DMS53 treated with DMSO at 0.1 percent for 48 hours (cell line): ENCODE measurements at regions not wholly inside any gene's neighbourhood (a gene's known extent, or its start where the extent isn't known, plus 50 kb on each side); places are given as distances from the start of the nearest gene placed in this dataset.
"Not testable (repeated sequence)": the region's sequence is repeated elsewhere in the genome, so short reads cannot be mapped to it uniquely, and the experiment has no call there.

Source experiments
- DNase-seq: peaks from one replicate; lab custom pipeline; 2025; ENCODE audit not compliant: unreplicated experiment; lab: John Stamatoyannopoulos, UW

DNA sequence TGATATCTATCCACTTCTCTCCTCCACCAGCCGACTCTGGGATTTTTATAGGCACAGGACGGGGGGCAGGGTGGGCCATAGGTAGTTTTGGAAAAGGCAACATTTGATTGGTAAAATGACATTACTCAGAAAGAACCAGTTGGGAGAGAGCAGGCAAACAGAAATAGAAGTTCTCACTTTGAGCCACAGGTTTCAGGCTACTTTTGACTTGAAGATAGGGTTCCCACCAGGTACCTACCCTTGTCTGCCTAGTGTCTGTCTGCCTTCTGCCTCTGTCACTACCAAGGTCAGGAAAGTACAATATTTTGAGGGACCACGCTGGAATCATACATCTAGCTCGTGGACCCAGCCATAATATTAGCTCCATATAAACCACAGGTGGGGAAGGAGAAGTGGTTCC lies 412.9 kb upstream of the GRM7 start:
- DNase-seq: no peak

DNA sequence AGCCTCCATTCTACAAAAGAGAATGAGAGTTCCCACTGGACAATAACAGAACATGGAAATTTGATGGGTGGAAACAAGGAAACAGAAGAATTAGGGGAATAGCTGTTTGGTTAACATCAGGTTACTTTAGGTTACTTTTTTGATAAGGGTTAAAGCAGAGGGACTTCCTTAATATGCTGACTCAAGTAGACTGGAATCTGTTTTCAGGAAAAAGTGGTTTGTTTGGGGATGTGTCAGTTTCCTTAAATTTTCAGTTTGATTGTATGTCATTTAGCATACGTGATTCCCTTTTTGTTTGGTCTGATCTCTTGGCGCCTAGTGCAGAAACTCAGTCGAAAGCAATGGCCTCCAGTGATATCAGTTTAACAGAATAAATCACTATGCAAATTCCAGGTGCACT lies 411.8 kb upstream of the GRM7 start:
- no peak for DNase-seq

GRCh38 chr3:6452974-6453373 lies 407.9 kb upstream of the GRM7 start:
- no peak for DNase-seq

GRCh38 chr3:6455031-6455430 lies 405.9 kb upstream of the GRM7 start:
- DNase-seq: no peak

GRCh38 chr3:6467186-6467585 lies 393.7 kb upstream of the GRM7 start:
- DNase-seq: no peak

DNA sequence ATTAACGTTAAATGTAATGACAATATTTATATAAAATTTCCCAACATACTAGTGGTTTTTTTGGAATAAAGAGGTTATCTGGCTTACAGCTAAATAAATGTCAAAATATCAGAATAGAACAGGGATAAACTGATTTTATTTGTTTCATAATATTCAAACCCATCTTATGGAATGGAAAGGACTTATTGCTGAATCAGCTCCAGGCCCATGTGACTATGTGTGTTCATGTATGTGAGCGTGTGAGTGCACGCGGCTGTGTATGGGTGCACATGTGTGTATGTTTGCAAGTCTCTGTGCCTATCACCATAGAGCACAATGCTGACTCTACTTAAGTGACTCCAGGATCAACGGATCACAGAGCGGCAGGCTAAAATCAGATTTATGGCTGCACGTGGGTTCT lies 392.3 kb upstream of the GRM7 start:
- no peak for DNase-seq

- no peak for DNase-seq
Observed at GRCh38 chr3:6471744-6472143, 389.2 kb upstream of the GRM7 start.

DNA sequence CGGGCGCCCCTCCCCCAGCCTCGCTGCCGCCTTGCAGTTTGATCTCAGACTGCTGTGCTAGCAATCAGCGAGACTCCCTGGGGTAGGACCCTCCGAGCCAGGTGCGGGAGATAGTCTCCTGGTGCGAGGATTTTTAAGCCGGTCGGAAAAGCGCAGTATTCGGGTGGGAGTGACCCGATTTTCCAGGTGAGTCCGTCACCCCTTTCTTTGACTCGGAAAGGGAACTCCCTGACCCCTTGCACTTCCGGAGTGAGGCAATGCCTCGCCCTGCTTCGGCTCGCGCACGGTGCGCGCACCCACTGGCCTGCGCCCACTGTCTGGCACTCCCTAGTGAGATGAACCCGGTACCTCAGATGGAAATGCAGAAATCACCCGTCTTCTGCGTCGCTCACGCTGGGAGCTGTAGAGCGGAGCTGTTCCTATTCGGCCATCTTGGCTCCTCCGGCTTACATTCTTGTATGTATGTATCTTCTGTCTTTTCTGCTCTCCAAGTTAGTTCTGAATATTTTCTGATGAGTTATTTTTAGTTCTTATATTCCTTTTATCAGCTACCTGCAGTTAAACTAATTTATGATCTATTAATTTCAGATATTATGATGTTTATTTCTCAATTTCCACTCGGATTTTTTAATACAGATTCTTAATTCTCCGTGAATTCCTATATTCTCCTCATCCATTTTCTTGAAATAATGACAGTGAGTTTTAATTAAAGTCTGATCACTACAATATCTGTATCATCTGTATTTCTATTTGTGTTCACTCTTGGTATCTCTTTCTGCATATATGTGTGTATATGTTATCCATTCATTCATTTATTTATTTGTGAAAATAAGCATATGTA lies 370.2 kb upstream of the GRM7 start:
- DNase-seq: not testable (repeated sequence)

- DNase-seq: no peak
Observed at GRCh38 chr3:6491768-6492167, 369.1 kb upstream of the GRM7 start.

DNA sequence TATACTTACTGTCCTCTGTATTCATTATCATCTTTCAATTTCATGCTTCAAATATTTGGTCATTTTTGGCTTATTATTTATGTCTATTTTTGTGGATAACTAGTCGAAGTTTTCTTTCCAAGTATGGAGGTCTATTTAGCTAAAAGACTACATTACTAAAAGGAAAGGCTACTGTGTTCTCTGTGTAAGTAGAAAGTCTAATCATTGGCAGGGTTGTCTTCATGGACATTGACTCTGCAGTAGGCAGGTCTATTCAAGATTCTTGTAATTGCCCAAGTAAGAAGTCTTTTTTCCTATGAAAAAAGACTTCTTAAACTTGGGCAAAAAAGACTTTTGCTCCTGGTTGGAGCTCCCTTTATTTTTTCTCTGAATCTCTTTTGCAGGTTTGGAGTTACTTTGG lies 368.6 kb upstream of the GRM7 start:
- no peak for DNase-seq

DNA sequence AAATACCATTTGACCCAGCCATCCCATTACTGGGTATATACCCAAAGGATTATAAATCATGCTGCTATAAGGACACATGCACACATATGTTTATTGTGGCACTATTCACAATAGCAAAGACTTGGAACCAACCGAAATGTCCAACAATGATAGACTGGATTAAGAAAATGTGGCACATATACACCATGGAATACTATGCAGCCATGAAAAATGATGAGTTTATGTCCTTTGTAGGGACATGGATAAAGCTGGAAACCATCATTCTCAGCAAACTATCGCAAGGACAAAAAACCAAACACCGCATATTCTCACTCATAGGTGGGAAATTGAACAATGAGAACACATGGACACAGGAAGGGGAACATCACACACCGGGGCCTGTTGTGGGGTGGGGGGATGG lies 362.0 kb upstream of the GRM7 start:
- not testable (repeated sequence) for DNase-seq

- DNase-seq: no peak
Observed at GRCh38 chr3:6504347-6504746, 356.6 kb upstream of the GRM7 start.

DNA sequence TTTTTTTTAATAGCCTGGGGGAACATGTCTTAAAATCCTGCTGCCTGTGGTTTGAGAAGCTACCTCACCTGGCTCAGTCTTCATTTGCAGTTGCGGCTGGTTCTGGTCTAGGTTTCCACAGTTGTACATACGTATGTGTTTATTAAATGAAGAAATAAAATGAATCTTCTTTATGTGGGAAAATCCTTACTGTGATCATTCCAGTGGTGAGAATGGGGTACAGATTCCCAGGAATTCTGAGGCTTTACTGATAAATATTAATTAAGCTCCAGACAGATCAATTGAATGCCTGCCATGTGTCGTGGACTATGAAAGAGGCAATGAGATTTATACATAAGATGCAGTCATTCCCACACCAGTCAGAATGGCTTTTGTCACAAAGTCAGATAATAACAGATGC lies 356.1 kb upstream of the GRM7 start:
- DNase-seq: no peak

DNA sequence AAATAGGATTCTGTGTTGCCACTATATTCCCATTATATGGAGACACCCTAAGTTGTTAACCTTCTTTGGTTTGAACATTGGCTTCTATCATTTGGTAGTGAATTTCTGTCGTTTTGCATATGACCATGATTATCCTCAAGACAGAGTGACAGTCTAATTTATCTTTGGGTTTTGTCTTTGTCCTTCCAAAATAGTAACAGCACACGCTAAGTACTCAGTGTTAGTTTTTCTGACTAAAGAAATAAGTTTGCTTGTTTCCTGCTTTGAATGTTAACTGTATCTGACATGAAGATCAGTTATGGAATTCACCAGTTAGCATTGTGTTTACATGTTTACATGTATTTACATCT lies 352.5 kb upstream of the GRM7 start:
- no peak for DNase-seq

DNA sequence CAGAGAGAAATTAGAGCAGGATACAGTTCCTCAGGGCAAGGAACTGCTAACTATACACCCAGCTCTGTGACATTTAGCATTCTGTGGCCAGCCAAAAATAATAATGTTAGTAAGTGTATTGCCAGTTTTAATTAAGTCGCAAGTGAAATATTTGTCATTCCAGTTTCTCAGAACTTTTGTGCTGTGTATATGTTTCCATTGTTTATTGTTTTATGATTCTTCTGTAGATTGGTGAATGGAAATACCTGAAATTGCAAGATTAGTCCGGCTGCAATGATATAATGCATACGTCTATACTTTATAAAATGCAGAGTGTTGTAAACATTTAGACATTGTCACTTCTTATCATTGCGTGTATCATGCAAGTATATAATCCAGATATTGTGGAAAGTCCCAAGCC lies 351.3 kb upstream of the GRM7 start:
- DNase-seq: no peak

- DNase-seq: no peak
Observed at GRCh38 chr3:6510713-6511112, 350.2 kb upstream of the GRM7 start.

GRCh38 chr3:6512172-6512800 lies 348.6 kb upstream of the GRM7 start:
- DNase-seq: no peak

DNA sequence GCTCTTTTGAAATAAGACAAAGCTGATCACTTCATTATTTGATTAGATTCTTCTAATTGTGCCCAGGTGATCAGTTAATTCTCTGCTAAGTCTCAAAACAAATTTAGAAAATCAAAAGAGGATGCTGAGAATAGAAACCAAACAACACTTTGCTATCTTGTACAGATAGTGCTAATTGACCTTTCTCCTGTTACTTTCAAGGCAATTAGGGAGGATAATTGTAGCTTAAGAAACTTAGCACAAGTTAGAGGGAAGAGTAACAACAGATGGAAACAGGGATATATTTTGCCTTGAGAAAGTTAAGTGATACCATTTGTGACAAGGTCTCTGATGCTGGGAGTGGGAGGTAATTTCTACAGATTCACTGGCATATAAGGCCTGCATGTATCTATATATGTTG lies 344.8 kb upstream of the GRM7 start:
- no peak for DNase-seq

GRCh38 chr3:6516694-6517093 lies 344.2 kb upstream of the GRM7 start:
- no peak for DNase-seq

DNA sequence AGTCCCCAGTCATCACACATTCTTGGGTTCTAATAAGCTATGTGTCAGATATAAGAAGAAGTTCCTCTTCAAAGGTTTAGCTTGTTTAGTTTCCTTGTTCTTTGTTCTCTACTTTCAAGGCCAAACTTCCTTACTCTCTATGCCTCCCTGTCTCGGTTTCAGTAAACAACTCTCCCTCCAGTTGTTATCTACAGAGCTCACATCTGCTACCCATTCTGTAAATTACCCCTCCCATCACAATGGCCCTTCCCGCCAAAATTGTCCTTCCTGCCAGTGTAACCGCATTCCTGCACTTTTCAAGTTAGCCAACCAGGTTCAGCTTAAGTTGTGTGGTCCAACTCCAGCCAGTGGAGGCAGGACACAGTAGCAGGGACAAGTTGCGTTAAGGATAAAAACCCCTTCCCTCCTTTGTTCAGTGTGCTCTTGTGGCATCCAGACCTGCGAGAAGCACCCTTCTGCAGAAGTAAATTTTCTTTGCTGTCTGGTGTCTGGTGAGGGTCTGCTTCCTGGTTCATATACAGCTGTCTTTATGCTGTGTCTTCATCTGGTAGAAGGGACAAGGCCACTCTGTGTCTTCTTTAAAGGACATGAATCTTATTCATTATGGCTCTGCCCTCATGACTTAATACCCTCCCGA lies 342.1 kb upstream of the GRM7 start:
- no peak for DNase-seq

GRCh38 chr3:6521369-6522113 lies 339.4 kb upstream of the GRM7 start:
- DNase-seq: no peak

DNA sequence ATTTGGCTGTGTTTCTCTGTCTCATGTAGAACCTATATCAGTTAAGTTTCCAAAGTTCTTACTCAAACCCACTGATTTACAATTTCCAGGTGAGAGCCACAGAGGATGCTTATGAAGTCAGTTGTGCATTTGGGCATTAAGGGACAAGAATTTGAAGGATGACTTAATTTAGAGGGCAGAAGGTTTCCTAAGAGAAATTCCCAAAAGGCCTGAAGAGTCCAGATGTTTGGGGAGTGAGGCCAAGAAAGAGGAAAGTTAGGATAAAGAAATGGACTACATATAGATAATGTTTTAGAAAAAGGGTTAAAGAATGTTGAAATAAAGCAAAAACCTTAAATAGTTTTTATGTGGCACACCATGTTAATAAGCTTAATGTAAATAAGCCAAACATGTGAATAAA lies 338.7 kb upstream of the GRM7 start:
- no peak for DNase-seq
